OCI-LY3 (cell line): ENCODE measurements at regions not wholly inside any gene's neighbourhood (a gene's known extent, or its start where the extent isn't known, plus 50 kb on each side); places are given as distances from the start of the nearest gene placed in this dataset.
"Not testable (repeated sequence)": the region's sequence is repeated elsewhere in the genome, so short reads cannot be mapped to it uniquely, and the experiment has no call there.

Source experiments
- H2AFZ ChIP-seq: fragments of 200-600, 300-600 bp; shearing (Covaris generic); 2 replicates; pipeline ENCODE4 v1.6.0; 2014; ENCODE audit warnings: antibody characterized with exemption, low read depth, low read length
- H3K27ac ChIP-seq: fragments of 200-600, 300-600 bp; sonication (generic); 2 replicates; pipeline ENCODE4 v1.5.1; 2014; ENCODE audit warnings: mild to moderate bottlenecking, low read length, moderate library complexity, mixed read lengths
- H3K27me3 ChIP-seq: fragments of 200-600, 300-600 bp; sonication (generic); 2 replicates; pipeline ENCODE4 v1.6.1; 2014; ENCODE audit warnings: low read depth, low read length, mixed read lengths
- H3K36me3 ChIP-seq: fragments of 200-600, 300-600 bp; sonication (generic); replicated peaks from 2 replicates; pipeline ENCODE3; 2014; ENCODE audit warnings: low read depth, low read length, mixed read lengths
- H3K4me1 ChIP-seq: fragments of 300-600, 200-600 bp; sonication (generic); 2 replicates; pipeline ENCODE4 v1.6.1; 2014; ENCODE audit warnings: low read length, mixed read lengths
- H3K4me2 ChIP-seq: fragments of 200-600, 300-600 bp; sonication (generic); 2 replicates; pipeline ENCODE4 v1.6.1; 2014; ENCODE audit warnings: low read length, mixed read lengths
- H3K4me3 ChIP-seq: fragments of 300-600, 200-600 bp; sonication (generic); 2 replicates; pipeline ENCODE4 v1.5.1; 2014; ENCODE audit warnings: antibody characterized with exemption, mild to moderate bottlenecking, low read length, moderate library complexity
- H3K79me2 ChIP-seq: fragments of 300-600, 200-600 bp; shearing (Covaris generic); 2 replicates; pipeline ENCODE4 v1.6.1; 2014; ENCODE audit warnings: mild to moderate bottlenecking, low read length, mixed read lengths
- H3K9ac ChIP-seq: fragments of 300-600, 200-600 bp; shearing (Covaris generic); 2 replicates; pipeline ENCODE4 v1.6.0; 2014; ENCODE audit warnings: mild to moderate bottlenecking, low read length, moderate library complexity
- H3K9me3 ChIP-seq: fragments of 200-600, 300-600 bp; shearing (Covaris generic); 2 replicates; pipeline ENCODE4 v1.6.1; 2014; ENCODE audit warnings: low read length, mixed read lengths; ENCODE audit not compliant: insufficient read depth
- H4K20me1 ChIP-seq: fragments of 200-600, 300-600 bp; sonication (generic); 2 replicates; pipeline ENCODE4 v1.6.1; 2016; ENCODE audit warnings: low read length, mixed read lengths; ENCODE audit not compliant: insufficient read depth
- CTCF ChIP-seq: fragments of 200-600, 300-600 bp; sonication (generic); IDR thresholded peaks from 2 replicates; pipeline ENCODE4 v1.5.1; 2014; ENCODE audit warnings: antibody characterized with exemption, low read length, low read depth
- EZH2phosphoT487 ChIP-seq: fragments of 200-600 bp; shearing (Covaris generic); IDR thresholded peaks from 2 replicates; pipeline ENCODE4 v1.6.1; 2018; ENCODE audit warnings: antibody characterized with exemption, mixed run types, low read depth

GRCh38 chr4:170803492-170803891, 713.7 kb upstream of the AADAT start:
- no peaks in the 10 kb centered on the region for H3K79me2 ChIP-seq
- no peaks in the 10 kb centered on the region for H3K9me3 ChIP-seq
- no peak overlapping the region for H3K4me2 ChIP-seq
- H4K20me1 ChIP-seq, result no peaks in the 10 kb centered on the region
- H3K9ac ChIP-seq, result no peak overlapping the region
- TF ChIP-seq EZH2phosphoT487, result no peak
- TF ChIP-seq CTCF, result no peak
- no peak overlapping the region for H3K4me3 ChIP-seq
- no peak overlapping the region for H3K27ac ChIP-seq
- H2AFZ ChIP-seq, result no peak overlapping the region
- no peaks in the 10 kb centered on the region for H3K27me3 ChIP-seq
- H3K36me3 ChIP-seq, result no peaks in the 10 kb centered on the region
- no peaks in the 10 kb centered on the region for H3K4me1 ChIP-seq

- no peak for TF ChIP-seq EZH2phosphoT487
- no peak for TF ChIP-seq CTCF
- H3K9ac ChIP-seq, result no peak overlapping the region
- no peaks in the 10 kb centered on the region for H3K36me3 ChIP-seq
- H3K4me3 ChIP-seq, result no peak overlapping the region
- no peak overlapping the region for H2AFZ ChIP-seq
- no peaks in the 10 kb centered on the region for H3K79me2 ChIP-seq
- H4K20me1 ChIP-seq, result no peaks in the 10 kb centered on the region
- H3K4me1 ChIP-seq, result no peaks in the 10 kb centered on the region
- H3K4me2 ChIP-seq, result no peak overlapping the region
- H3K27ac ChIP-seq, result no peak overlapping the region
- H3K9me3 ChIP-seq, result no peaks in the 10 kb centered on the region
- no peaks in the 10 kb centered on the region for H3K27me3 ChIP-seq
These were observed 712.0 kb upstream of the AADAT start for GRCh38 chr4:170801771-170802170.

GRCh38 chr4:170794525-170794924, 704.8 kb upstream of the AADAT start:
- Histone ChIP-seq H3K9me3 (peaks cover 5% of the 10 kb centered on the region; the same call in 1 of the 2 replicates), H3K4me1 (no peaks in the 10 kb centered on the region), H2AFZ (no peak overlapping the region), H3K36me3 (no peaks in the 10 kb centered on the region), H3K9ac (no peak overlapping the region), H3K79me2 (no peaks in the 10 kb centered on the region), H3K27me3 (no peaks in the 10 kb centered on the region), H3K4me3 (no peak overlapping the region), H4K20me1 (no peaks in the 10 kb centered on the region), H3K4me2 (no peak overlapping the region), H3K27ac (no peak overlapping the region)
- TF ChIP-seq CTCF (no peak), EZH2phosphoT487 (no peak)

GRCh38 chr4:170788540-170789051, 698.8 kb upstream of the AADAT start:
- H4K20me1 ChIP-seq, H3K79me2 ChIP-seq, H2AFZ ChIP-seq, H3K27me3 ChIP-seq, H3K27ac ChIP-seq, H3K9me3 ChIP-seq, H3K4me3 ChIP-seq, H3K4me1 ChIP-seq, H3K36me3 ChIP-seq, H3K4me2 ChIP-seq, H3K9ac ChIP-seq: not testable (repeated sequence)

- Histone ChIP-seq H3K79me2 (no peaks in the 10 kb centered on the region), H3K36me3 (no peaks in the 10 kb centered on the region), H2AFZ (no peak overlapping the region), H3K4me2 (no peak overlapping the region), H3K27me3 (no peaks in the 10 kb centered on the region), H4K20me1 (no peaks in the 10 kb centered on the region), H3K4me1 (peaks cover 5% of the 10 kb centered on the region; the same call in 1 of the 2 replicates), H3K9me3 (no peaks in the 10 kb centered on the region), H3K4me3 (no peak overlapping the region), H3K9ac (no peak overlapping the region), H3K27ac (no peak overlapping the region)
- TF ChIP-seq CTCF, result no peak
- no peak for TF ChIP-seq EZH2phosphoT487
These were observed 687.9 kb upstream of the AADAT start for GRCh38 chr4:170777663-170778062.
